CD14-positive monocyte (primary cell): ENCODE measurements at regions not wholly inside any gene's neighbourhood (a gene's known extent, or its start where the extent isn't known, plus 50 kb on each side); places are given as distances from the start of the nearest gene placed in this dataset.
"Not testable (repeated sequence)": the region's sequence is repeated elsewhere in the genome, so short reads cannot be mapped to it uniquely, and the experiment has no call there.

Experiments
- DNase-seq, 3 donors: peaks; one replicate each; pipeline ENCODE4 v3.0.0-alpha.2; 2011 to 2022
- H2AFZ ChIP-seq: 2 replicates; pipeline ENCODE4 v1.6.0; 2012; ENCODE audit warnings: mild to moderate bottlenecking, low read depth, low read length, inconsistent platforms; ENCODE audit not compliant: insufficient read depth, poor library complexity, severe bottlenecking
- H3K27ac ChIP-seq, 2 donors: 1 replicate in 1 of 2; 2 replicates in 1 of 2; pipeline ENCODE4 v1.5.1; 2012 to 2013; ENCODE audit warnings: low read length in 2 of 2, control low read depth in 1 of 2, inconsistent platforms in 1 of 2, low read depth in 1 of 2, mild to moderate bottlenecking in 1 of 2
- H3K27me3 ChIP-seq, 2 donors: one replicate each; pipeline versions ENCODE4 v1.6.0 to v1.6.1; 2011 to 2013; ENCODE audit warnings: low read length in 2 of 2; ENCODE audit not compliant: control insufficient read depth in 2 of 2, insufficient read depth in 2 of 2
- H3K36me3 ChIP-seq, 2 donors: replicated peaks in 1 of 2; 1 replicate in 1 of 2; 2 replicates in 1 of 2; pipeline versions ENCODE4 v1.5.1 to v1.6.1; 2012 to 2013; ENCODE audit warnings: low read length in 2 of 2, control low read depth in 1 of 2, inconsistent platforms in 1 of 2, mild to moderate bottlenecking in 1 of 2; ENCODE audit not compliant: insufficient read depth in 2 of 2, control insufficient read depth in 1 of 2
- H3K4me1 ChIP-seq, 2 donors: 1 replicate in 1 of 2; 2 replicates in 1 of 2; pipeline versions ENCODE4 v1.5.1 to v1.6.1; 2012 to 2013; ENCODE audit warnings: low read length in 2 of 2, control low read depth in 1 of 2, inconsistent platforms in 1 of 2, mild to moderate bottlenecking in 1 of 2, moderate library complexity in 1 of 2; ENCODE audit not compliant: insufficient read depth in 2 of 2, control insufficient read depth in 1 of 2
- H3K4me2 ChIP-seq: replicated peaks from 2 replicates; pipeline ENCODE3; 2012; ENCODE audit warnings: low read length, moderate library complexity, mild to moderate bottlenecking; ENCODE audit not compliant: poor library complexity, severe bottlenecking; ENCODE audit errors: extremely low read depth
- H3K4me3 ChIP-seq, 3 experiments: fragments of 200-600 bp in 1 of 3; sonication (generic) in 1 of 3; replicated peaks in 1 of 3; 1 replicate in 2 of 3; 2 replicates in 1 of 3; pipeline ENCODE4 v1.5.1; 2011 to 2013; ENCODE audit warnings: low read length in 3 of 3, mild to moderate bottlenecking in 3 of 3, control low read depth in 2 of 3, low read depth in 2 of 3, inconsistent platforms in 1 of 3, moderate library complexity in 1 of 3
- H3K79me2 ChIP-seq: 2 replicates; pipeline ENCODE4 v1.6.0; 2012; ENCODE audit warnings: mild to moderate bottlenecking, control low read depth, inconsistent platforms, low read length, moderate library complexity; ENCODE audit not compliant: insufficient read depth
- H3K9ac ChIP-seq: 2 replicates; pipeline ENCODE4 v1.6.0; 2017; ENCODE audit warnings: low read length, mild to moderate bottlenecking; ENCODE audit not compliant: insufficient read depth, poor library complexity, severe bottlenecking
- H3K9me3 ChIP-seq, 2 donors: replicated peaks in 1 of 2; 1 replicate in 1 of 2; 2 replicates in 1 of 2; pipeline versions ENCODE4 v1.5.1 to v1.6.1; 2012 to 2013; ENCODE audit warnings: low read length in 2 of 2, control low read depth in 1 of 2; ENCODE audit not compliant: control insufficient read depth in 1 of 2, insufficient read depth in 1 of 2
- H4K20me1 ChIP-seq: 2 replicates; pipeline ENCODE4 v1.6.0; 2012; ENCODE audit warnings: mild to moderate bottlenecking, low read length, control low read depth, moderate library complexity; ENCODE audit not compliant: insufficient read depth
- H3K27ac Mint-ChIP-seq, 7 donors: one replicate each; pipeline ENCODE4 v1.8.0; 2020; ENCODE audit warnings: mild to moderate bottlenecking in 7 of 7, mixed read lengths in 7 of 7, moderate library complexity in 6 of 7, inconsistent platforms in 2 of 7
- H3K27me3 Mint-ChIP-seq, 3 donors: one replicate each; pipeline ENCODE4 v1.8.0; 2021 to 2022; ENCODE audit warnings: low read depth in 3 of 3, mild to moderate bottlenecking in 3 of 3, mixed read lengths in 3 of 3, moderate library complexity in 3 of 3, inconsistent platforms in 1 of 3
- H3K36me3 Mint-ChIP-seq, 2 donors: one replicate each; pipeline ENCODE4 v1.8.0; 2020; ENCODE audit warnings: mixed read lengths in 2 of 2, inconsistent platforms in 1 of 2, mild to moderate bottlenecking in 1 of 2
- H3K4me1 Mint-ChIP-seq: one replicate; pipeline ENCODE4 v1.8.0; 2020; ENCODE audit warnings: mild to moderate bottlenecking, mixed read lengths
- H3K4me3 Mint-ChIP-seq, 2 donors: one replicate each; pipeline ENCODE4 v1.8.0; 2020; ENCODE audit warnings: mild to moderate bottlenecking in 2 of 2, mixed read lengths in 2 of 2, moderate library complexity in 1 of 2
- H3K9me3 Mint-ChIP-seq, 7 donors: one replicate each; pipeline ENCODE4 v1.8.0; 2020 to 2022; ENCODE audit warnings: mixed read lengths in 7 of 7, mild to moderate bottlenecking in 6 of 7, moderate library complexity in 6 of 7, inconsistent platforms in 2 of 7
- CTCF ChIP-seq: fragments of 200-600 bp; IDR thresholded peaks from one replicate; pipeline ENCODE4 v1.8.0; 2022; ENCODE audit warnings: antibody characterized with exemption, mild to moderate bottlenecking
- WGBS: methylation state at CpG from one replicate; pipeline ENCODE4 v1.1.5; 2013; ENCODE audit warnings: missing lambda C conversion rate; ENCODE audit not compliant: insufficient coverage; 5-methylcytosine and 5-hydroxymethylcytosine counted together
- intact Hi-C, 2 donors: fragments of 100-400 bp; cut with micrococcal nuclease; formaldehyde crosslinking; loops; one replicate each; pipeline versions ENCODE4 v1.15.0 to v1.15.1; 2023

GRCh38 chr7:68725843-68726785 lies 872.2 kb upstream of the AUTS2 start:
- H2AFZ ChIP-seq: no peak overlapping the region
- H4K20me1 ChIP-seq: no peaks in the 10 kb centered on the region
- 98% methylated on average over 6 of the region's 12 CpGs for WGBS
- Mint-ChIP-seq H3K9me3 (peaks cover 4 to 33% (median 15%) of the 10 kb centered on the region in 7 donors), H3K27ac (no peak overlapping the region), H3K36me3 (no peaks in the 10 kb centered on the region), H3K4me3 (no peak overlapping the region), H3K27me3 (no peaks in the 10 kb centered on the region), H3K4me1 (no peaks in the 10 kb centered on the region)
- H3K79me2 ChIP-seq: no peaks in the 10 kb centered on the region
- H3K36me3 ChIP-seq: no peaks in the 10 kb centered on the region
- no peak overlapping the region for H3K4me2 ChIP-seq
- no peak overlapping the region for H3K27ac ChIP-seq
- intact Hi-C loops: no loop called here
- TF ChIP-seq CTCF: no peak
- no peak for DNase-seq
- no peaks in the 10 kb centered on the region for H3K4me1 ChIP-seq
- H3K4me3 ChIP-seq: no peak overlapping the region
- no peaks in the 10 kb centered on the region for H3K27me3 ChIP-seq
- H3K9ac ChIP-seq: no peak overlapping the region
- H3K9me3 ChIP-seq: peaks cover 42 to 45% of the 10 kb centered on the region in 2 donors

GRCh38 chr7:68728720-68729119 lies 869.6 kb upstream of the AUTS2 start:
- 92% methylated on average over 2 of the region's 6 CpGs for WGBS
- H3K36me3 Mint-ChIP-seq, H4K20me1 ChIP-seq, H3K4me3 ChIP-seq, DNase-seq, H3K36me3 ChIP-seq, intact Hi-C loops, H2AFZ ChIP-seq, H3K4me1 ChIP-seq, H3K4me3 Mint-ChIP-seq, H3K27me3 ChIP-seq, H3K27me3 Mint-ChIP-seq, H3K27ac ChIP-seq, H3K79me2 ChIP-seq, H3K4me1 Mint-ChIP-seq, H3K4me2 ChIP-seq, H3K9ac ChIP-seq: not testable (repeated sequence)
- peaks cover 35 to 46% of the 10 kb centered on the region in 2 donors for H3K9me3 ChIP-seq
- Mint-ChIP-seq H3K9me3 (peaks cover 6 to 30% (median 19%) of the 10 kb centered on the region in 7 donors), H3K27ac (peak overlapping the region in 1 of 7 donors; percentile 50)
